Lower leg skin (tissue), 4 donors: ENCODE measurements at regions not wholly inside any gene's neighbourhood (a gene's known extent, or its start where the extent isn't known, plus 50 kb on each side); places are given as distances from the start of the nearest gene placed in this dataset.

ENCODE experiments used
- DNase-seq, 2 donors: peaks; one replicate each; pipeline ENCODE4 v3.0.0-alpha.2; 2019; ENCODE audit warnings: low spot score in 2 of 2
- H3K4me3 ChIP-seq: fragments of 200-600 bp; sonication (generic); 2 replicates; pipeline ENCODE4 v1.5.1; 2017; ENCODE audit warnings: mild to moderate bottlenecking, low read depth; ENCODE audit not compliant: poor library complexity, severe bottlenecking
- CTCF ChIP-seq, 3 donors: fragments of 450-650 bp; IDR thresholded peaks; one replicate each; pipeline ENCODE4 v1.5.1; 2016; ENCODE audit warnings: antibody characterized with exemption in 3 of 3, mild to moderate bottlenecking in 3 of 3, moderate library complexity in 2 of 3
- POLR2A ChIP-seq, 2 donors: fragments of 450-650 bp; IDR thresholded peaks; one replicate each; pipeline ENCODE4 v1.6.1; 2016 to 2017; ENCODE audit warnings: antibody characterized with exemption in 2 of 2, mild to moderate bottlenecking in 1 of 2, moderate library complexity in 1 of 2
- WGBS, 2 donors: methylation state at CpG; one replicate each; pipeline ENCODE4 v1.1.5; 2018; 5-methylcytosine and 5-hydroxymethylcytosine counted together
- intact Hi-C: fragments of 100-400 bp; cut with DNase I; formaldehyde crosslinking; loops from one replicate; pipeline ENCODE4 v1.15.0; 2023; ENCODE audit warnings: low total_unique reads

DNA sequence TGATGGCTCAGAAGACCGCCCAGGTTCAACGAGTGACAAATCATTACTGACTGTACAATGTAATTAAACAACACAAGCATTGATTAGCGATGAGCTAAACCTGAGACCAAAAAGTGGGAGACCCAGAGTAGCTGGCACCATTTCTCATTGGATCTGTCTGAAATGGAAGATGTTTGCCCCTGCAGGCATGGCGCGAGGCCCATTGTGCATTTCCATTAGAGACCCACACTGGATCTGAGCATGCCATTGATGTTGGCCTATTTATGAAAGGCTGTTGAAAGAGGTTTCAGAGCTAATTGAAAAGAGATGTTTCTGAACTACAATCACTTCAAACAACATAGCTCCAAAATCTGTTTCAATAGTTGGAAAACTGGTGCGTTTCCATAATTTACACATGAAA is 196.7 kb downstream of the TFAP2B start:
- DNase-seq, result no peak
- WGBS, 2 donors, result 66 to 77% methylated on average over 6 of the region's 6 CpGs
- intact Hi-C loops, result no loop called here
- H3K4me3 ChIP-seq, result no peak overlapping the region
- TF ChIP-seq POLR2A (IDR thresholded peaks at IDR 0.05) (no peak), CTCF (IDR thresholded peaks at IDR 0.05) (no peak)

- DNase-seq, result no peak
- no peak overlapping the region for H3K4me3 ChIP-seq
- intact Hi-C loops, result no loop called here
- WGBS, 2 donors, result 80 to 88% methylated on average over 1 of the region's 1 CpG
- TF ChIP-seq CTCF (IDR thresholded peaks at IDR 0.05), result no peak
- no peak for TF ChIP-seq POLR2A (IDR thresholded peaks at IDR 0.05)
Measured at GRCh38 chr6:51016489-51016888, 197.8 kb downstream of the TFAP2B start.

DNA sequence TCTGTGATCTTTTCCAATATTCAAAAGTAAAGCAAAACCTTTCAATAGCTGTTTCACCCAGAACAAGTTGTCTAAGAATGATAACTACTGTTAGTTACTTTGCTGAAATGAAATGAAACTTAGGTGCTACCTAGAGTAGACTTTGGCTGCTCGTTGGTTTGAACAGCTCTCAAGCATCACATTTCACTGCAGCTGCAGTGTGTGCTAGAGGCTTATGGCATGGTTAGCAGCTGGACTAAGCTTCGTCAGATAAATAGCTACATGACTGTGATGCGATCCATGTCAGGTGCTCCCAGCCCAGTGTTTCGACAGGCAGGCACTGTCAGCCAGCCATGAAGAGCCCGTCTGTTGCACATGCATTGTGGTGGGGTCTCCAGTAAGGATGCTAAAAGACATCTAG is 201.1 kb downstream of the TFAP2B start:
- no peak for DNase-seq
- intact Hi-C loops, result no loop called here
- no peak overlapping the region for H3K4me3 ChIP-seq
- TF ChIP-seq CTCF (IDR thresholded peaks at IDR 0.05) (no peak), POLR2A (IDR thresholded peaks at IDR 0.05) (no peak)
- 73 to 74% methylated on average over 5 of the region's 5 CpGs for WGBS, 2 donors

- WGBS, 2 donors, result 53 to 59% methylated on average over 3 of the region's 3 CpGs
- DNase-seq, result no peak
- H3K4me3 ChIP-seq, result no peak overlapping the region
- intact Hi-C loops, result no loop called here
- TF ChIP-seq CTCF (IDR thresholded peaks at IDR 0.05) (no peak), POLR2A (IDR thresholded peaks at IDR 0.05) (no peak)
Measured at GRCh38 chr6:51021171-51021570, 202.5 kb downstream of the TFAP2B start.

DNA sequence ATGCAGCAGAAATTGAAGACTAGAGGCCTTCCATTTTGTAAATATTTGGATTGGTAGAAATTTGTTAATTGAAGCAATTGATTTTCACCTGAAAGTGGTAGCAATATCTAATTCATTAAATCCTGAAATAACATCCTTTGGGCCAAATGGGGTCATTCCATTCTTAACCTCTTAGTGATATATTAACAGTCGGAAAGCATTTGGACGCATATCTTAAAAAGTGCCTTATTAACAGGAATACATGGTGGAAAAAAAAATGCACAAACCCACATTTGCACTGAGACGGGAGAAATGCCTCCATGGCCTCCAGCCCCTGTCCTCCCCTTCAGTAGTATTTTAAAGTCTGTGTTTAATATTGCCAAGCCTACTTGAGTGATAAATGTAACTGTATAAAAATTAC is 205.5 kb downstream of the TFAP2B start:
- intact Hi-C loops, result no loop called here
- WGBS, 2 donors, result 91 to 97% methylated on average over 3 of the region's 3 CpGs
- no peak for DNase-seq
- TF ChIP-seq POLR2A (IDR thresholded peaks at IDR 0.05), result no peak
- TF ChIP-seq CTCF (IDR thresholded peaks at IDR 0.05), result no peak
- no peak overlapping the region for H3K4me3 ChIP-seq

- DNase-seq, result no peak
- WGBS, 2 donors, result 85 to 87% methylated on average over 18 of the region's 18 CpGs
- intact Hi-C loops, result no loop called here
- no peak for TF ChIP-seq CTCF (IDR thresholded peaks at IDR 0.05)
- TF ChIP-seq POLR2A (IDR thresholded peaks at IDR 0.05), result no peak
- no peak overlapping the region for H3K4me3 ChIP-seq
Measured at GRCh38 chr6:51025082-51025777, 206.6 kb downstream of the TFAP2B start.
